ENCODE measurements at regions not wholly inside any gene's neighbourhood (a gene's known extent, or its start where the extent isn't known, plus 50 kb on each side); places are given as distances from the start of the nearest gene placed in this dataset.

GRCh38 chr20:1710484-1710883 is 52.9 kb upstream of the SIRPG start:
- H3K36me3 ChIP-seq (replicated peaks in 1 of 2; ENCODE audit: control insufficient read depth in 1 of 2, insufficient read depth in 2 of 2, low read length in 2 of 2), result no peaks in the 10 kb centered on the region
- no peaks in the 10 kb centered on the region for H4K20me1 ChIP-seq (ENCODE audit: insufficient read depth, low read length)
- no peak overlapping the region for H3K27ac ChIP-seq (ENCODE audit: extremely low read length, insufficient read depth, low read length)
- 0% methylated on average over 7 of the region's 7 CpGs for WGBS (ENCODE audit: low lambda C conversion rate)
- no peaks in the 10 kb centered on the region for H3K9me3 ChIP-seq (ENCODE audit: low read length)
- CTCF ChIA-PET (ENCODE audit: low intra/inter-chr PET ratio, low total read pairs), result no interaction called here
- H3K9ac ChIP-seq (ENCODE audit: insufficient read depth, low read depth, low read length), result no peak overlapping the region
- FAIRE-seq (no peak), ATAC-seq (no peak), DNase-seq (ENCODE audit: low spot score) (no peak)
- POLR2A ChIA-PET, result no interaction called here
- intact Hi-C loops (cut with micrococcal nuclease; ENCODE audit: unreplicated experiment) (no loop called here), in situ Hi-C loops (cut with HindIII; ENCODE audit: extremely low pct_ligation_motif_present, low pct_unique_long_range_greater_than_20kb) (no loop called here)
- H3K4me1 ChIP-seq (ENCODE audit: insufficient read depth, low read length), result no peaks in the 10 kb centered on the region
- no peak overlapping the region for H3K4me2 ChIP-seq (ENCODE audit: low read depth, low read length)
- no peak overlapping the region for H3K4me3 ChIP-seq (replicated peaks in 1 of 3; ENCODE audit: insufficient read depth in 1 of 3, low read depth in 2 of 3, low read length in 3 of 3)
- H2AFZ ChIP-seq (ENCODE audit: low read length), result no peak overlapping the region
- no peaks in the 10 kb centered on the region for H3K79me2 ChIP-seq (ENCODE audit: insufficient read depth, low read length)
- no TSS peak for BruUV-seq (replicated peaks)
- H3K27me3 ChIP-seq (ENCODE audit: control insufficient read depth in 1 of 2, insufficient read depth in 2 of 2, low read length in 2 of 2), result peaks cover 2 to 26% of the 10 kb centered on the region in 2 experiments; a peak in 3 of 5 replicates
- TF ChIP-seq MYPOP (CRISPR knock-in tag; IDR thresholded peaks at IDR 0.05), result no peak
- no peak for TF ChIP-seq KLF9 (CRISPR knock-in tag; IDR thresholded peaks at IDR 0.05; ENCODE audit: low read depth)
- no peak for TF ChIP-seq ZNF326 (CRISPR knock-in tag; IDR thresholded peaks at IDR 0.05; ENCODE audit: borderline replicate concordance)
- TF ChIP-seq ZNF781 (CRISPR knock-in tag; IDR thresholded peaks at IDR 0.05; ENCODE audit: borderline replicate concordance, not compliant biosample characterization), result no peak
- no peak for TF ChIP-seq ZNF414 (CRISPR knock-in tag; IDR thresholded peaks at IDR 0.05)
- TF ChIP-seq FUBP1 (CRISPR knock-in tag; IDR thresholded peaks at IDR 0.05; ENCODE audit: borderline replicate concordance), result no peak
- no peak for TF ChIP-seq MEF2D (CRISPR knock-in tag; IDR thresholded peaks at IDR 0.05)
- TF ChIP-seq SALL2 (CRISPR knock-in tag; IDR thresholded peaks at IDR 0.05), result no peak
- TF ChIP-seq ASH2L (IDR thresholded peaks at IDR 0.05; ENCODE audit: insufficient read length, low read depth, low read length), result no peak
- no peak for TF ChIP-seq HNF1A (IDR thresholded peaks at IDR 0.05; ENCODE audit: low read depth)
- no peak for TF ChIP-seq HNF1A (CRISPR knock-in tag; IDR thresholded peaks at IDR 0.05; ENCODE audit: borderline replicate concordance)
- no peak for TF ChIP-seq CHD4 (IDR thresholded peaks at IDR 0.05; ENCODE audit: borderline replicate concordance, low read length)
- no peak for TF ChIP-seq RXRB (CRISPR knock-in tag; IDR thresholded peaks at IDR 0.05; ENCODE audit: borderline replicate concordance)
- TF ChIP-seq KDM1A (CRISPR knock-in tag; IDR thresholded peaks at IDR 0.05), result no peak
- no peak for TF ChIP-seq ZBTB33 (CRISPR knock-in tag; IDR thresholded peaks at IDR 0.05)
- no peak for TF ChIP-seq ZNF570 (CRISPR knock-in tag; IDR thresholded peaks at IDR 0.05; ENCODE audit: borderline replicate concordance)

All from HepG2 (cell line).